ENCODE measurements at regions not wholly inside any gene's neighbourhood (a gene's known extent, or its start where the extent isn't known, plus 50 kb on each side); places are given as distances from the start of the nearest gene placed in this dataset.

DNA sequence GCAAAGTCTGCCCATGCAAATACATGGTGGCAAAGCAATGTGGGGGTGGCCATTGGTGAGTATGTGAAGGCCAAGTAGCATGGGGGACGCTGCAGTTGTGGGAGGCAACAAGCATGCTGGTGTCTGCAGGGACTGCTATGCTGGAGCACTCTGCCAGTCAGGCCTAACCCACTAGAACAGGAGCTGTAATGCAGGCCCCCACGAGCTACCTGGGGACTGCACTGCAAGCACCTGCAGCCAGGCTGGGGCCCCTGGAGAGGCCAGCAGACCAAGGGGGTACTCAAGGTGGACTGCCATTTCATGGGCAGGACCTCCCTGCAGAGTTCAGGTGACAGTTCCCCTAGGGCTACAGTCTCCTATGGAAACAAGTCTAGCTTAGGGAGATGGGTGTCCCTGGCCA lies 183.8 kb upstream of the PDE4D start (continued):
- TF ChIP-seq, protein P1, sequence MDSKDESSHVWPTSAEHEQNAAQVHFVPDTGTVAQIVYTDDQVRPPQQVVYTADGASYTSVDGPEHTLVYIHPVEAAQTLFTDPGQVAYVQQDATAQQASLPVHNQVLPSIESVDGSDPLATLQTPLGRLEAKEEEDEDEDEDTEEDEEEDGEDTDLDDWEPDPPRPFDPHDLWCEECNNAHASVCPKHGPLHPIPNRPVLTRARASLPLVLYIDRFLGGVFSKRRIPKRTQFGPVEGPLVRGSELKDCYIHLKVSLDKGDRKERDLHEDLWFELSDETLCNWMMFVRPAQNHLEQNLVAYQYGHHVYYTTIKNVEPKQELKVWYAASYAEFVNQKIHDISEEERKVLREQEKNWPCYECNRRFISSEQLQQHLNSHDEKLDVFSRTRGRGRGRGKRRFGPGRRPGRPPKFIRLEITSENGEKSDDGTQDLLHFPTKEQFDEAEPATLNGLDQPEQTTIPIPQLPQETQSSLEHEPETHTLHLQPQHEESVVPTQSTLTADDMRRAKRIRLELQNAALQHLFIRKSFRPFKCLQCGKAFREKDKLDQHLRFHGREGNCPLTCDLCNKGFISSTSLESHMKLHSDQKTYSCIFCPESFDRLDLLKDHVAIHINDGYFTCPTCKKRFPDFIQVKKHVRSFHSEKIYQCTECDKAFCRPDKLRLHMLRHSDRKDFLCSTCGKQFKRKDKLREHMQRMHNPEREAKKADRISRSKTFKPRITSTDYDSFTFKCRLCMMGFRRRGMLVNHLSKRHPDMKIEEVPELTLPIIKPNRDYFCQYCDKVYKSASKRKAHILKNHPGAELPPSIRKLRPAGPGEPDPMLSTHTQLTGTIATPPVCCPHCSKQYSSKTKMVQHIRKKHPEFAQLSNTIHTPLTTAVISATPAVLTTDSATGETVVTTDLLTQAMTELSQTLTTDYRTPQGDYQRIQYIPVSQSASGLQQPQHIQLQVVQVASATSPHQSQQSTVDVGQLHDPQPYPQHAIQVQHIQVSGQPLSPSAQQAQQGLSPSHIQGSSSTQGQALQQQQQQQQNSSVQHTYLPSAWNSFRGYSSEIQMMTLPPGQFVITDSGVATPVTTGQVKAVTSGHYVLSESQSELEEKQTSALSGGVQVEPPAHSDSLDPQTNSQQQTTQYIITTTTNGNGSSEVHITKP (tag by site-specific recombination; IDR thresholded peaks at IDR 0.05), result no peak
- TF ChIP-seq FEZF1 (tag by site-specific recombination; IDR thresholded peaks at IDR 0.05) (no peak), SCRT1 (tag by site-specific recombination; IDR thresholded peaks at IDR 0.05; ENCODE audit: borderline replicate concordance) (no peak), ZNF658 (tag by site-specific recombination; IDR thresholded peaks at IDR 0.05) (no peak), ZNF155 (tag by site-specific recombination; IDR thresholded peaks at IDR 0.05) (no peak), ZNF571 (tag by site-specific recombination; IDR thresholded peaks at IDR 0.05) (no peak), ZNF174 (tag by site-specific recombination; IDR thresholded peaks at IDR 0.05) (no peak), MYNN (tag by site-specific recombination; IDR thresholded peaks at IDR 0.05; ENCODE audit: borderline replicate concordance) (no peak), ZNF394 (tag by site-specific recombination; IDR thresholded peaks at IDR 0.05; ENCODE audit: borderline replicate concordance) (no peak), HOXC10 (CRISPR knock-in tag; IDR thresholded peaks at IDR 0.05) (no peak), SCRT2 (tag by site-specific recombination; IDR thresholded peaks at IDR 0.05) (no peak), ZNF621 (tag by site-specific recombination; IDR thresholded peaks at IDR 0.05) (no peak), ZNF18 (tag by site-specific recombination; IDR thresholded peaks at IDR 0.05) (no peak)
- TF ChIP-seq, protein P2, sequence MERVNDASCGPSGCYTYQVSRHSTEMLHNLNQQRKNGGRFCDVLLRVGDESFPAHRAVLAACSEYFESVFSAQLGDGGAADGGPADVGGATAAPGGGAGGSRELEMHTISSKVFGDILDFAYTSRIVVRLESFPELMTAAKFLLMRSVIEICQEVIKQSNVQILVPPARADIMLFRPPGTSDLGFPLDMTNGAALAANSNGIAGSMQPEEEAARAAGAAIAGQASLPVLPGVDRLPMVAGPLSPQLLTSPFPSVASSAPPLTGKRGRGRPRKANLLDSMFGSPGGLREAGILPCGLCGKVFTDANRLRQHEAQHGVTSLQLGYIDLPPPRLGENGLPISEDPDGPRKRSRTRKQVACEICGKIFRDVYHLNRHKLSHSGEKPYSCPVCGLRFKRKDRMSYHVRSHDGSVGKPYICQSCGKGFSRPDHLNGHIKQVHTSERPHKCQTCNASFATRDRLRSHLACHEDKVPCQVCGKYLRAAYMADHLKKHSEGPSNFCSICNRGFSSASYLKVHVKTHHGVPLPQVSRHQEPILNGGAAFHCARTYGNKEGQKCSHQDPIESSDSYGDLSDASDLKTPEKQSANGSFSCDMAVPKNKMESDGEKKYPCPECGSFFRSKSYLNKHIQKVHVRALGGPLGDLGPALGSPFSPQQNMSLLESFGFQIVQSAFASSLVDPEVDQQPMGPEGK (tag by site-specific recombination; IDR thresholded peaks at IDR 0.05), result no peak

DNA sequence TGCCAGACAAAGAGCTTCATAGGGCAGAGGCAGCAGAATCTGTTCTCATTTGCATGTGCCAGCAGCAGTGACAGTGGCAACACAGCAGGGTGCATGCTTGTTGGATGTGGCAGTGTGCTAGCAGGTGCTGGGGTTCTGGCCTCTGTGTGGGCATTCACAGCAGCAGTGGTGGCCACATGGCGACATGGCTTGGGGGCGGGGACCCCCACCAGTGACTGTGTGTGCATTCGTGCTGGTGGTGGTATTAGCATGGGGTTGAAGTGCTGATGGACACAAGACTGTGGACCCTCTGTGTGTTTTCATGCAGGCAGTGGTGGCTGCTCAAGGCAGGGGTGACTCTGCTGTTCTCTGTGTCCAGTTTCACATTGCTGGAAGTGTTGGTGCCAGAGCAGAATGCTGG lies 183.2 kb upstream of the PDE4D start:
- no peak overlapping the region for H3K4me3 ChIP-seq (ENCODE audit: low read depth, low read length)
- POLR2A ChIA-PET, result no interaction called here
- CTCF ChIA-PET, result interaction anchor here (0.6 kb wide), 1 partner anchor 83 kb away, joined by 3 read pairs; no protein-coding TSS in a partner anchor
- no peaks in the 10 kb centered on the region for H3K9me3 ChIP-seq (ENCODE audit: control insufficient read depth, insufficient read depth, low read depth, low read length)
- H3K4me1 ChIP-seq (ENCODE audit: control insufficient read depth, insufficient read depth, low read length), result no peaks in the 10 kb centered on the region
- H3K36me3 ChIP-seq (ENCODE audit: control insufficient read depth in 2 of 2, insufficient read depth in 1 of 2, low read length in 2 of 2), result no peaks in the 10 kb centered on the region
- H3K27ac ChIP-seq (ENCODE audit: extremely low read depth, low read depth, low read length), result no peak overlapping the region
- TF ChIP-seq ZFP69B (tag by site-specific recombination; IDR thresholded peaks at IDR 0.05) (no peak), ZNF202 (tag by site-specific recombination; IDR thresholded peaks at IDR 0.05; ENCODE audit: borderline replicate concordance) (no peak), ZNF404 (tag by site-specific recombination; IDR thresholded peaks at IDR 0.05) (no peak), PRDM2 (tag by site-specific recombination; IDR thresholded peaks at IDR 0.05; ENCODE audit: borderline replicate concordance) (no peak), ZNF341 (tag by site-specific recombination; IDR thresholded peaks at IDR 0.05; ENCODE audit: low read depth) (no peak), ZNF16 (tag by site-specific recombination; IDR thresholded peaks at IDR 0.05; ENCODE audit: low read depth) (no peak), ZSCAN30 (tag by site-specific recombination; IDR thresholded peaks at IDR 0.05) (no peak), ZNF211 (tag by site-specific recombination; IDR thresholded peaks at IDR 0.05; ENCODE audit: low read depth) (no peak), SCRT1 (tag by site-specific recombination; IDR thresholded peaks at IDR 0.05; ENCODE audit: borderline replicate concordance) (no peak), ZNF623 (tag by site-specific recombination; IDR thresholded peaks at IDR 0.05) (no peak), ZBTB1 (tag by site-specific recombination; IDR thresholded peaks at IDR 0.05) (no peak), ZNF112 (tag by site-specific recombination; IDR thresholded peaks at IDR 0.05) (no peak), ZNF473 (tag by site-specific recombination; IDR thresholded peaks at IDR 0.05) (no peak)
